ENCODE measurements at regions not wholly inside any gene's neighbourhood (a gene's known extent, or its start where the extent isn't known, plus 50 kb on each side); places are given as distances from the start of the nearest gene placed in this dataset.

- DNase-seq = no peak
These were observed 476.8 kb upstream of the CITED2 start for GRCh38 chr6:139851206-139851605.

- no peak for DNase-seq
These were observed 476.1 kb upstream of the CITED2 start for GRCh38 chr6:139850512-139850911.

- no peak for DNase-seq
These were observed 473.0 kb upstream of the CITED2 start for GRCh38 chr6:139847457-139847813.

GRCh38 chr6:139846538-139847456, 472.3 kb upstream of the CITED2 start:
- no peak for DNase-seq

- no peak for DNase-seq
These were observed 470.5 kb upstream of the CITED2 start for GRCh38 chr6:139844907-139845306.

- no peak for DNase-seq
These were observed 467.4 kb upstream of the CITED2 start for GRCh38 chr6:139841794-139842215.

- no peak for DNase-seq
These were observed 465.2 kb upstream of the CITED2 start for GRCh38 chr6:139839506-139840156.

- no peak for DNase-seq
These were observed 459.8 kb upstream of the CITED2 start for GRCh38 chr6:139834232-139834631.

GRCh38 chr6:139833592-139833991, 459.1 kb upstream of the CITED2 start:
- DNase-seq = no peak

GRCh38 chr6:139832493-139833305, 458.3 kb upstream of the CITED2 start:
- no peak for DNase-seq

GRCh38 chr6:139829576-139829975, 455.1 kb upstream of the CITED2 start:
- peak; percentile 9 for DNase-seq

GRCh38 chr6:139828751-139829519, 454.5 kb upstream of the CITED2 start:
- DNase-seq = no peak

- DNase-seq = no peak
These were observed 451.5 kb upstream of the CITED2 start for GRCh38 chr6:139825935-139826374.

- no peak for DNase-seq
These were observed 450.4 kb upstream of the CITED2 start for GRCh38 chr6:139824864-139825263.

- no peak for DNase-seq
These were observed 449.3 kb upstream of the CITED2 start for GRCh38 chr6:139823808-139824126.

- DNase-seq = no peak
These were observed 448.8 kb upstream of the CITED2 start for GRCh38 chr6:139823099-139823807.

GRCh38 chr6:139821676-139822223, 447.3 kb upstream of the CITED2 start:
- no peak for DNase-seq

GRCh38 chr6:139820210-139820609, 445.8 kb upstream of the CITED2 start:
- DNase-seq = no peak

GRCh38 chr6:139819776-139820175, 445.3 kb upstream of the CITED2 start:
- no peak for DNase-seq

- no peak for DNase-seq
These were observed 438.5 kb upstream of the CITED2 start for GRCh38 chr6:139812939-139813338.

GRCh38 chr6:139801571-139802321, 427.3 kb upstream of the CITED2 start:
- DNase-seq = no peak
